H4 (cell line): ENCODE measurements at regions not wholly inside any gene's neighbourhood (a gene's known extent, or its start where the extent isn't known, plus 50 kb on each side); places are given as distances from the start of the nearest gene placed in this dataset.

Source experiments
- DNase-seq: peaks from one replicate; pipeline ENCODE4 v3.0.0-alpha.2; 2015; ENCODE audit warnings: low spot score

DNA sequence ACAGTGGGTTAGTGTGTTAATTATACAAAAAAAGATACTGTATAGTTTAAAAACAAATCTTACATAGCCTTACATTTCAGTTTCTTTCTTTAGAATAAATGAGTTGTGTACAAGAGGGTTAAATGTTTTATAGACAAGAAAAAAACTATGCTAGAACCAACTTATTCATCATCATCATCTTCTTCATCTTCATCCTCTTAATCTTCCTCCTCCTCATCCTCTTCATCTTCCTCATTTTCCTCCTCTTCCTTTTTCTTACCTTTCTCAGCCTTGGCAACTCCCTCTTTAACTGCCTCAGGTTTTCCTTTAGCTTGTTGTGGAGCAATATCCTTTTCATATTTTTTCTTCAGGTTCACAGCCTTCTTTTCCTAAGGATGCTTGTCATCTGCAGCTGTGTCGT lies 53.7 kb downstream of the RPS12 start:
- no peak for DNase-seq

DNA sequence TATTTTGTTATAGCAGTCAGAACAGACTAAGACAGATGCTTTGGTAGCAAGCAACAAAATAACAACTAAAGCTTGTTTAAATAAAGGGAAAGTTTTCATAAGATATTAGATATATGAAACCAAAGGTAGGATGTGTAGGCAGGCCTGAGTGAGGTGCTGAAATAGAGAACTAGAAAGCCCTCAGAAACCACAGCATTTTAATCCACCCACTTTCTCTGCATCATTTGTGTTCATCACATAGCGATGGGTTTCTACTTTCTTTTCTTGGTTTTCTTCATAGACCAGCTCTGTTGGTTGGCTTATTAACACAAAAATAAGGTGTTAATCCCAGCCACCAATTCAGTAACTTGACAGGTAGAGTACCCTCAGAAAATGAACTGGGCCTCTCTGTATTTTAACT lies 58.6 kb downstream of the RPS12 start:
- no peak for DNase-seq

DNA sequence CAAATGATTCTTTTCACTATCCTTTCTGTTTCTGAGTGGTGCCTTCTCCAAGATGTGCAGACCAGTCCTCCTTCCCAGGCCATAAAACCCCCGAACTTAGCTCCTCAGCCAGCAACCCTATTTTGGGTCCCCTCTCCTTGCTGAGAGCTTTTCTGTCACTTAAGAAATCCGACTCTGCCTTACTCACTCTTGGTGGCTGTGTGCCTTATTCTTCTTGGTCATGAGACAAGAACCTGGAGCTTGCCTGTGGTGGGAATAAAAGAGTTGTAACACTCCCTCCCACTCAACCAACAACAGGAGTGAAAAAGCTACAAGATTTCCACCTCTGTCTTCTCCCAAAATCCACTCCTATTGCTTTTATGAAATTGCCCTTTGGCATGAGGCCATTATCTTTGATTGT lies 62.6 kb downstream of the RPS12 start:
- DNase-seq: no peak

DNA sequence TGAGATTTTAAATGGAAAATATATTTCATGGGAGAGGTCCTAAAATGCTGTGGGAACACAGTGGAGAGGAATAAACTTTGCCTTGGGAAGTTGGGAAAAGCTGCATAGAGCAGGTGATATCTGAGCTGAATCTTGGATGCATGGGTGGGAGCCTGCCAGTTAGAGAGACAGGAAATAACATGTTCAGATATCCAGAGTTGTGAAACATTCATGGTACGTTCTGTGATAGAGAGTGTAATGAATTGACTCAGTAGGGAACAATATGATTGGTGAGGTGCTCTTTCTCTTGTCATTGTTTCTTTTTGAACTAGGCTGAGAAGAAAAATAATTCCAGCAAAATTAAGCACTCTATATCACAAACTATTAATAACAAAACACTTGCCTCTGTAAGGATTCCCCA lies 72.8 kb downstream of the RPS12 start:
- DNase-seq: no peak

DNA sequence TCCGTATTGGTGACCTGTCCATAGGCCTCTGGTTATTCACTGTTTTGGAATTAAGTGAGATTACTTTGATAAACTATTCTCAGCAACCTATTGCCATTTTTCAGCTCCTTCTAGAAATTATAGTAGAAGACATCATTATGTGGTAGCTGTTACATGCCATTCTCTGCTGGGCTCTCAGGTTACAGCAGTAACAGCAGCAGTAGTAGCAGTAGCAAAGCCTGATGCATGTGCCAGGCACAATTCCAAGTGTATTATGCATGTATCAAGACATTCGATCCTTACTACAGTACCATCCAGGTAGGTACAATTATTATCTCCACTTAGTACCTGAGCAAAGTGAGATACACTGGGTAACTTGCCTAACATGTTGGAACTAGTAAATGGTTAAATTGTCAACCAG lies 74.3 kb downstream of the RPS12 start:
- DNase-seq: no peak

DNA sequence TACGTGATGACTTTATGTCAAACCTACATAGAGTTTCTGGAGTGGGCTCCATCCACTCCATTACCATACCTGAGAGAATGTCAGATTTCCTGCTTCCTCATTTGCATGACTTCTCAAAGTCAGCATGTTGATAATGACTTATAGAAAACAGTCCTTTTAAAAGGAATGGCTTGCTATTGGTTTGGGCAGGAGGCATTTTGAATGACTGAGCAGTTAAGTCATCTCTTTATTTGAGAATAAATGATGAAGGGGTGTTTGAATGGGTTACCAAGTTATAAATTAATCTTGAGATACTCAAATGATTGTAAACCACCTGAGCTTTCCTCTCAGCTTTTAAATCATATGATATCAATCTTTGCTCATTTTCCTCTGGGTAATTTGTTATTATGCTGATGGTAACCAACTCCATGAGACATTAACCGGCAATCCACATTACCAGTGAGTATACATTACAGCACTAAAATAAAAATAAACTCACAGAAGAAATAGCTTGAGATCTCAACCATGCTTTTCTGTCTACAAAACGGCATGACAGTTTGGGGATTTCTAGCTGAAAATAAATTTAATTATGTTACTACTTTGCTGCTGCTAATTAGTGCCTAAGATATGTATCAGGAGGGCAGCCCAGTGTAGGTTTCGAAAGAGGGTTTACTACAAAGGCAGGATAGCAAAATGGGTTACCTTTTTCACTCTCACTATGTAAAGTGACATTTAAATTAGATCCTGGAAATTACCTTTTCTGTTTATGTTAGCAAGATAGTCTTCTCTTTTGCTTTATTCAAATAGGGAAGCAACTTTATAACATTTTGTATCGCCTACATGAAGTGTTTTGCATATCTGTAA lies 78.8 kb downstream of the RPS12 start:
- no peak for DNase-seq

- no peak for DNase-seq
Observed at GRCh38 chr6:132893772-132894490, 79.6 kb downstream of the RPS12 start.

- no peak for DNase-seq
Observed at GRCh38 chr6:132898376-132898775, 84.0 kb downstream of the RPS12 start.

GRCh38 chr6:132900849-132901248 lies 86.5 kb downstream of the RPS12 start:
- DNase-seq: no peak

GRCh38 chr6:132902901-132903300 lies 88.5 kb downstream of the RPS12 start:
- DNase-seq: no peak

GRCh38 chr6:132907231-132907630 lies 92.9 kb downstream of the RPS12 start:
- no peak for DNase-seq

DNA sequence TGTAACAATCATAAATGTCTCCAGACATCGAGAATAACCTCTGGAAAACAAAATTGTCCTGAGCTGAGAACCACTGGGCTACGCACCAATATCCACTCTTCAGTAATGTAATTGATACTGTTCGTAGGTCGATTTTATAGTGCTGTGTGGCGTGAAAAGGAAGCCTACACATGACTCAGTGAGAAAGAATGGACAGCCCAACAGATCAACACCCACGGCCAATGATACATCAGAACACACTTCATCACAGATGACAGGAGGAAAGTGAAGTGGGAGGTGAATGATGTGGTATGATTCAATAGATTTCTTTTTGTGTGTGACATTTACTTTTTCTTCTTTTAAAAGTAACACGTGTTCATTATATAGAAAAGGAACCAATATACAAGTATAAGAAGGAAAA lies 93.5 kb downstream of the RPS12 start:
- DNase-seq: no peak

- DNase-seq: no peak
Observed at GRCh38 chr6:132909742-132910141, 95.4 kb downstream of the RPS12 start.

- no peak for DNase-seq
Observed at GRCh38 chr6:132910759-132911158, 96.4 kb downstream of the RPS12 start.

GRCh38 chr6:132919045-132919860 lies 104.9 kb downstream of the RPS12 start:
- DNase-seq: peak; percentile 53

DNA sequence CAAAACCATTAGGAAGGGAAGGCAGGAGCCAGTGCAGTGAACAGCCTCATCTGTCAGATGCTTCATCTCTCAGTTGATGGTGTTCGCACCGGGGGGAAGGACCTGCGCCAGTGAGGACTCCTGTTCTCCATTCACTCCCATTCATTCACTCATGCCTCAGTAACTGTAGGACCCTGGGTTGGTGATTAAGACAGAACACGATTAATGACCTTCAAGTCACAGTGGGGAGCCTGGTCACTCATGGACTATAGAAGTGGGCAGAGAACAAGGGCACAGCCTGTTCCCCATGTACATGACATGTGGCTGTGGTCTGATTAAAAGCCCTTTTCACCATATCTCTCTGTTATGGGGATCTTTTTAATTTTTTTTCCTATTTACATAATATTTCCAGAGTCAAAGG lies 113.3 kb downstream of the RPS12 start:
- no peak for DNase-seq

GRCh38 chr6:132929141-132929540 lies 114.8 kb downstream of the RPS12 start:
- no peak for DNase-seq

DNA sequence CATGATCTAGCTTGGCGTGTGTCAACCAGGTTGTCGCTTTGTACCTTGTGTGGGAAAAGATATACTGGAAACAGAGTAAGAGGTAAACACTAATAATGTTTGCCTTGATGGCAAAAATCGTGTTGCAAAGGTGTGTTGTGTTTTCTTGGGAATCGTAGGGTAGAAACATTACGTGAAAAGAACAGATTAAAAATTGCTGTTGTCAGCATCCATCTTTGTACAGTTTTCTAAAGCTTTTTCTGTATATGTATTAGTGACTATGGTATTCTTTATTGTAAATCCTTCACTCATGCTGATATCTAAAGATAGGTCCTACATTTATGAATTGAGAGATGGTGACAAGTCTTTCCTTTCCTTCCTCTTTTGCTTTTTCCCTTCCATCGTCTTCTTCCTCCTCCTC lies 116.9 kb downstream of the RPS12 start:
- no peak for DNase-seq

DNA sequence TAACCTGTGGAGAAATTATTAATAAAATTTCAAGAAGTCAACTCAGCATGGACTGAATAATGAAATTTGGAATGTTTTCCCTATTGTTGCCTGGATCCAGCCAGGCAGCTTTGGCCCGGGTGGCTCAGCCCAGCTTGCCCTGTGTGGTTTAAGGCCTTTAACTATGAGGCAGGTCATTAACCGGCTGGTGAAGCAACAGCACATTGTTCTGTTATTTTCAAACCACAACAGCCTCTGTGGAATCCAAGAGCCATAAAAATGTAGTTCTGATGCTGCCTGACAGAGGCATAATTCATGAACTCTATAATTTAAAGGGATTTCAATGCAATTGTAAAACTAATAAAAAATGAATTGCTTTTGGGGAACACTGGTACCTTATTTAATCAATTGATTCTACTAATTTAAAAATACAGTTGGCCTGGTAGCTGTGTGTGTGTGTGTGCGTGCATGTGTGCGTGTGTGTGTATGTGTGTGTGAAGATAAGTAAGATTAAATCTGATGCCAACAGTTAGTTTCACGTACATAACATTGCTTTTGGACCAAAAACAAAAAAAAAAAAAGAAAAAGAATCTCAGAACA lies 117.7 kb downstream of the RPS12 start:
- DNase-seq: peak; percentile 22

GRCh38 chr6:132932588-132932987 lies 118.2 kb downstream of the RPS12 start:
- DNase-seq: no peak

DNA sequence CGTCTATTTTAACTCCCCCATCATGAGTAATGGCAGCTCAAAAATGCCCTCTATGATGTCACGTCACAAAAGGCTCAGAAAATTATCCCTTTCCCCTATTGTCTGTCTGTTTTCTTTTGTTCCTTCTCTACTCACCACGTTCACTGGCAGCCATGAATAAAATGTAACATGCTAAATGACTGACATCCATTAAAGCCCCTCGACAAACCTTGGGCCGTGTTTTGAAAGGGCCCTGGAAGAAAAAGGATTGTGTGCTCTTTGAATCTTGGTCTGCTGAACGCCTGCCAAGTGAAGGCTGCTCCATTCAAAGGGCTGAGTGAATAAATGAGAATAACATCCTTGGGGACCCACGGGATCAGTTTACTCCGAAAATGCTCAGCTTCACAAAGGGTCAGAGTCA lies 118.7 kb downstream of the RPS12 start:
- no peak for DNase-seq

GRCh38 chr6:132934496-132934895 lies 120.1 kb downstream of the RPS12 start:
- DNase-seq: peak; percentile 51
